Mesendoderm (in vitro differentiated cells): ENCODE measurements at regions not wholly inside any gene's neighbourhood (a gene's known extent, or its start where the extent isn't known, plus 50 kb on each side); places are given as distances from the start of the nearest gene placed in this dataset.

Experiments
- DNase-seq: peaks from one replicate; pipeline ENCODE4 v3.0.0; 2013
- H2AK5ac ChIP-seq: 2 replicates; pipeline ENCODE4 v1.6.1; 2013; ENCODE audit warnings: low read length, inconsistent platforms
- H2BK120ac ChIP-seq: 2 replicates; pipeline ENCODE4 v1.6.1; 2013; ENCODE audit warnings: low read depth, mild to moderate bottlenecking, low read length, moderate library complexity, mixed read lengths
- H2BK15ac ChIP-seq: replicated peaks from 2 replicates; pipeline ENCODE4 v1.6.1; 2013; ENCODE audit warnings: low read depth, mild to moderate bottlenecking, moderate library complexity
- H2BK5ac ChIP-seq: 2 replicates; pipeline ENCODE4 v1.6.1; 2013; ENCODE audit warnings: low read length, inconsistent platforms
- H3K18ac ChIP-seq: 2 replicates; pipeline ENCODE4 v1.6.1; 2013; ENCODE audit warnings: mild to moderate bottlenecking, low read length, mixed read lengths
- H3K23ac ChIP-seq: one replicate; pipeline ENCODE4 v1.6.1; 2013; ENCODE audit warnings: low read length
- H3K27ac ChIP-seq: 2 replicates; pipeline ENCODE4 v1.5.1; 2013; ENCODE audit warnings: low read depth, mild to moderate bottlenecking, inconsistent platforms, low read length, moderate library complexity
- H3K27me3 ChIP-seq: 2 replicates; pipeline ENCODE4 v1.6.1; 2013; ENCODE audit warnings: low read length, control low read depth, mild to moderate bottlenecking, inconsistent platforms; ENCODE audit not compliant: insufficient read depth, poor library complexity
- H3K36me3 ChIP-seq: 2 replicates; pipeline ENCODE4 v1.6.1; 2013; ENCODE audit warnings: low read length, inconsistent platforms; ENCODE audit not compliant: control insufficient read depth, insufficient read depth
- H3K4ac ChIP-seq: one replicate; pipeline ENCODE4 v1.6.1; 2013; ENCODE audit warnings: low read depth, mild to moderate bottlenecking, low read length, moderate library complexity
- H3K4me1 ChIP-seq: 2 replicates; pipeline ENCODE4 v1.6.1; 2013; ENCODE audit warnings: low read depth, low read length, inconsistent platforms; ENCODE audit not compliant: control insufficient read depth
- H3K4me2 ChIP-seq: 2 replicates; pipeline ENCODE4 v1.6.1; 2013; ENCODE audit warnings: low read length
- H3K4me3 ChIP-seq: 2 replicates; pipeline ENCODE4 v1.5.1; 2013; ENCODE audit warnings: mild to moderate bottlenecking, low read length
- H3K56ac ChIP-seq: one replicate; pipeline ENCODE4 v1.6.1; 2013; ENCODE audit warnings: low read length
- H3K79me1 ChIP-seq: 2 replicates; pipeline ENCODE4 v1.6.1; 2013; ENCODE audit warnings: low read length, inconsistent platforms
- H3K79me2 ChIP-seq: 2 replicates; pipeline ENCODE4 v1.6.1; 2013; ENCODE audit warnings: mild to moderate bottlenecking, low read length; ENCODE audit not compliant: control insufficient read depth, insufficient read depth
- H3K9ac ChIP-seq: 2 replicates; pipeline ENCODE4 v1.6.1; 2013; ENCODE audit warnings: low read length, inconsistent platforms
- H4K5ac ChIP-seq: one replicate; pipeline ENCODE4 v1.6.1; 2013; ENCODE audit warnings: low read length
- H4K8ac ChIP-seq: one replicate; pipeline ENCODE4 v1.6.1; 2013; ENCODE audit warnings: low read depth, mild to moderate bottlenecking, control low read depth, low read length, moderate library complexity
- WGBS: extraction: QIAGEN DNeasy Blood & Tissue Kit; methylation state at CpG from one replicate; pipeline ENCODE4 v1.1.7; 2013; ENCODE audit warnings: low lambda C conversion rate, missing lambda C conversion rate; ENCODE audit not compliant: insufficient coverage; ENCODE audit errors: extremely low coverage; 5-methylcytosine and 5-hydroxymethylcytosine counted together

DNA sequence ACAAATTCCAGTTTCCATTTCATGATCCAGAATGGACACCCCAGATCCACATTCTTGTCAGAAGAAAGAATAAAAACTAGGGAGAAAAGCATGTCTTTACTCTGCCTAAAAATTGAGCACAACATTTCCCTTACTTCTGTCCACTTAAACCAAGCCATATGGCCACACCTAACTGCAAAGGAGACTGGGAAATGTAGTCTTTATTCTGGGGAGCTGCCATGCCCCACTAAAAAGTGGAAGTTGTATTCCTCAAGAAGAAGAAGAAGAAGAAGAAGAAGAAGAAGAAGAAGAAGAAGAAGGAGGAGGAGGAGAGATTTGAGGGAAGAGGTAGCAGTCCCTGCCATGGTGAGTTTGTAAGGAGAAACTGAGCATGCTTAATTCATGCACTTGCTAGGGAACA, 84.5 kb downstream of the GPR65 start:
- Histone ChIP-seq H4K8ac (no peak overlapping the region), H3K27me3 (no peaks in the 10 kb centered on the region), H2AK5ac (no peak overlapping the region), H3K23ac (no peak overlapping the region), H3K9ac (no peak overlapping the region), H3K4ac (no peak overlapping the region), H3K18ac (no peak overlapping the region), H2BK120ac (no peak overlapping the region), H3K56ac (no peak overlapping the region), H3K4me3 (no peak overlapping the region), H3K4me1 (peaks cover 7% of the 10 kb centered on the region), H3K4me2 (no peak overlapping the region), H3K79me1 (no peaks in the 10 kb centered on the region), H2BK15ac (no peak overlapping the region), H4K5ac (no peak overlapping the region), H3K36me3 (no peaks in the 10 kb centered on the region), H3K79me2 (no peaks in the 10 kb centered on the region), H2BK5ac (no peak overlapping the region), H3K27ac (no peak overlapping the region)
- no peak for DNase-seq

DNA sequence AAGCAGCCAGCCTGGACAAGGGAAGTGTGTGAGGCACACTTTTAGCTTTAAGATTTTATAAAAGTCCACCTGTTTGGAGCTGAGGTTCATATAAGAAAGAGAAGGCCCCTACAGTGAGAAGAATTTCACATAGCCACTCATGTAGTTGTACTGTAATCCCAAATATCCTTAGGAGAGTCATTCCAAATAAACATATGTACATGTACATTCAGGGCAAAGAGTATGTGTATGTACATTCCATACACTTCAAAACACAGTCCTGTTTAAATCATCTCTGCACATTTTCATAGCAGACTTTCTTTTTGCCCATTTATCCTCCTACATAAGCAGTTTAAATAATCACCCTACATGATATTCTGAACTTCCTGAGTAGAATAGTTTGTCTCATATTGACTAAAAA, 87.6 kb downstream of the GPR65 start:
- no peak overlapping the region for H3K23ac ChIP-seq
- H3K36me3 ChIP-seq = no peaks in the 10 kb centered on the region
- no peak overlapping the region for H3K4me2 ChIP-seq
- no peaks in the 10 kb centered on the region for H3K27me3 ChIP-seq
- no peak for DNase-seq
- peak overlapping the region; percentile 49 for H2BK5ac ChIP-seq
- no peak overlapping the region for H3K18ac ChIP-seq
- H3K4me3 ChIP-seq = no peak overlapping the region
- no peaks in the 10 kb centered on the region for H3K79me2 ChIP-seq
- H2AK5ac ChIP-seq = no peak overlapping the region
- H3K4me1 ChIP-seq = peaks cover 7% of the 10 kb centered on the region
- no peak overlapping the region for H4K5ac ChIP-seq
- H3K9ac ChIP-seq = no peak overlapping the region
- H3K79me1 ChIP-seq = no peaks in the 10 kb centered on the region
- H4K8ac ChIP-seq = no peak overlapping the region
- H3K56ac ChIP-seq = no peak overlapping the region
- H3K27ac ChIP-seq = peak overlapping the region; percentile 25
- H2BK15ac ChIP-seq = no peak overlapping the region
- H3K4ac ChIP-seq = no peak overlapping the region
- no peak overlapping the region for H2BK120ac ChIP-seq

DNA sequence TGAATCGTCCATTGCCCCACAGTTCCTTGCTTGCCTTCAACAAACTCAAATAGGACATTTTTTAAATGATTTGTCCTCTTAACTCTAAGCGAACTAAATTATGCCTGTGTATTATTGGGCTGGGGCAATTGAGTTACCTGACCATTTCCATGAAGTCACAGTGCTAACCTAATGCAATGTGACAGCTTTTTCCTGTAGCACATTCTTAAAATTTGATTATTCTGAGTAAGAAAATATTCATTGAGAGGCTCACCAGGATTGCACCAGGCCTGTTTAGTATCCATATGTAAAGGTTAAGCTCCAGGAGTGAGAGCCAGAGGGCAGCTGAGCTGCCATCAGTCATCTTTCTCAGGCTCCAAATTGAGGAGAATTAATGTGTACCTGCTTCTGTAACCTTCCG, 90.9 kb downstream of the GPR65 start:
- no peak overlapping the region for H2BK15ac ChIP-seq
- H3K56ac ChIP-seq = no peak overlapping the region
- no peak for DNase-seq
- H2BK120ac ChIP-seq = no peak overlapping the region
- H3K4me2 ChIP-seq = no peak overlapping the region
- no peak overlapping the region for H4K8ac ChIP-seq
- H3K9ac ChIP-seq = no peak overlapping the region
- H3K36me3 ChIP-seq = no peaks in the 10 kb centered on the region
- no peak overlapping the region for H4K5ac ChIP-seq
- no CpG with 5 or more reads among the region's 3 CpGs for WGBS
- H3K4ac ChIP-seq = no peak overlapping the region
- H3K4me1 ChIP-seq = peaks cover 7% of the 10 kb centered on the region
- no peak overlapping the region for H3K23ac ChIP-seq
- no peak overlapping the region for H3K4me3 ChIP-seq
- no peak overlapping the region for H3K27ac ChIP-seq
- H2BK5ac ChIP-seq = no peak overlapping the region
- no peak overlapping the region for H2AK5ac ChIP-seq
- no peaks in the 10 kb centered on the region for H3K79me2 ChIP-seq
- H3K18ac ChIP-seq = no peak overlapping the region
- no peaks in the 10 kb centered on the region for H3K27me3 ChIP-seq
- no peaks in the 10 kb centered on the region for H3K79me1 ChIP-seq

DNA sequence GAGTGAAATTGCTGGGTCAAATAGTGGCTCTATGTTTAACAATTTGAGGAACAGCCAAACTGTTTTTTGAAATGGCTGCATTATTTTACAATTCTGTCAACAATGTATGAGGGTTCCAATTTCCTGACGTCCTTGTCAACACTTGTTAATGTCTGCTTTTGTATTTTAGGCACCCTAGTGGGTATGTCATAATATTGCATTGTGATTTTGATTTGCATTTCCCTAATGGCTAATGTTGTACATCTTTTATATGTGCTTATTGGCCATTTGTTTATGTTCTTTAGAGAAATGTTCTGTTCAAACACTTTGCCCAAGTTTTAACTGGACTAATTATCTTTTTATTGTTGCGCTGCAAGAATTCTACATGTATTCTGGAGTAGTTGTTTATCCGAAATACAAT, 93.2 kb downstream of the GPR65 start:
- no peak overlapping the region for H3K27ac ChIP-seq
- H3K4ac ChIP-seq = no peak overlapping the region
- no peak overlapping the region for H3K4me2 ChIP-seq
- no peak overlapping the region for H2BK5ac ChIP-seq
- no peaks in the 10 kb centered on the region for H3K27me3 ChIP-seq
- H3K4me1 ChIP-seq = peaks cover 3% of the 10 kb centered on the region
- H3K79me1 ChIP-seq = no peaks in the 10 kb centered on the region
- no peak overlapping the region for H2AK5ac ChIP-seq
- H4K5ac ChIP-seq = no peak overlapping the region
- WGBS = no CpG with 5 or more reads among the region's 3 CpGs
- no peak for DNase-seq
- H2BK15ac ChIP-seq = no peak overlapping the region
- H3K36me3 ChIP-seq = no peaks in the 10 kb centered on the region
- no peak overlapping the region for H3K4me3 ChIP-seq
- no peak overlapping the region for H2BK120ac ChIP-seq
- H3K18ac ChIP-seq = no peak overlapping the region
- no peak overlapping the region for H3K9ac ChIP-seq
- no peak overlapping the region for H3K56ac ChIP-seq
- no peaks in the 10 kb centered on the region for H3K79me2 ChIP-seq
- H3K23ac ChIP-seq = no peak overlapping the region
- H4K8ac ChIP-seq = no peak overlapping the region

DNA sequence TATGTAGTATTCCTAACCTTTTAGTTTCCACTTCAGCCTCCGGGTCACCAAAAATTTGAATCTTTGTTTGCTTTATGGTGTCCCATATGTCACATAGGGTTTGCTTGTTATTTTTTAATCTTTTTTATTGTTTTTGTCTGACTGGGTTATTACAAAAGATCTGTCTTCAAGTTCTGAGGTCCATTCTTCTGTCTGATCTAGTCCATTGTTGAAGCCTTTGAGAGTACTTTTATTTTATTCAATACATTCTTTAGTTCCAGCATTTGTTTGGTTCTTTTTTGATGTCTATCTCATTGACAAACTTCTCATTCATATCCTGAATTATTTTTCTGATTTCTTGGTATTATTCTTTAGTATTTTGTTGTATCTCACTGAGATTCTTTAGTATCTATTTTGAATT, 99.8 kb downstream of the GPR65 start:
- no peak overlapping the region for H3K9ac ChIP-seq

DNA sequence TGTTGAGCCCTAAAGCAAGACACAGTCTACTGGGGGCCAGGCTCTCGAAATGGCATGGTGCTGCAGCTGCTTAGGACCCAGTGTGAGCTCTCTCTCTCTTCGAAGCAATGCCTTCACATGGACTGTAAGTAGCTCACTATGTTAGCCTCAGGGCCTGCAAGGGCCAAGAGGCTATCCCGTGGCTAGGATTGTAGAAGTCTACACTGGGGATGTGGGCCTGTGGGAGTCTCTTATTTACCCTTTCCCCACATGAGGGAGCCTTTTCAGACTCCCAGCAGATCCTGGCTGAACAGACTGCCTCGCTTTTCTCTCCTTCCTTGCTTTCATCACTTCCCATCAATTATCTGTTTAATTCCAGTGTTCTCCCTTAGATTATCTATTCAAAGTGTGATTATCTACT, 101.4 kb downstream of the GPR65 start:
- Histone ChIP-seq H2AK5ac (no peak overlapping the region), H3K9ac (no peak overlapping the region)

More for the DNA sequence above, 99.8 kb downstream of the GPR65 start:
- no peaks in the 10 kb centered on the region for H3K36me3 ChIP-seq
- no peak overlapping the region for H3K4ac ChIP-seq
- no peak overlapping the region for H4K8ac ChIP-seq
- H3K27me3 ChIP-seq = no peaks in the 10 kb centered on the region
- H4K5ac ChIP-seq = no peak overlapping the region
- no CpG with 5 or more reads among the region's 1 CpG for WGBS
- H2AK5ac ChIP-seq = no peak overlapping the region
- no peak for DNase-seq
- no peak overlapping the region for H2BK5ac ChIP-seq
- no peaks in the 10 kb centered on the region for H3K79me2 ChIP-seq
- H3K27ac ChIP-seq = no peak overlapping the region
- no peaks in the 10 kb centered on the region for H3K79me1 ChIP-seq
- no peak overlapping the region for H3K56ac ChIP-seq
- no peak overlapping the region for H3K23ac ChIP-seq
- no peak overlapping the region for H3K4me2 ChIP-seq
- H2BK15ac ChIP-seq = no peak overlapping the region
- no peak overlapping the region for H3K4me3 ChIP-seq
- H2BK120ac ChIP-seq = no peak overlapping the region
- H3K18ac ChIP-seq = no peak overlapping the region
- no peaks in the 10 kb centered on the region for H3K4me1 ChIP-seq

More for the DNA sequence above, 101.4 kb downstream of the GPR65 start:
- Histone ChIP-seq H3K18ac (no peak overlapping the region), H3K56ac (no peak overlapping the region), H3K36me3 (no peaks in the 10 kb centered on the region), H4K8ac (no peak overlapping the region), H3K23ac (no peak overlapping the region), H4K5ac (no peak overlapping the region), H3K4me2 (no peak overlapping the region), H2BK5ac (no peak overlapping the region), H3K27ac (no peak overlapping the region), H3K79me1 (no peaks in the 10 kb centered on the region), H3K4ac (no peak overlapping the region), H2BK15ac (no peak overlapping the region), H3K4me1 (no peaks in the 10 kb centered on the region), H3K4me3 (no peak overlapping the region), H3K27me3 (no peaks in the 10 kb centered on the region), H2BK120ac (no peak overlapping the region), H3K79me2 (no peaks in the 10 kb centered on the region)
- WGBS = no CpG with 5 or more reads among the region's 4 CpGs
- peak; percentile 27 for DNase-seq
